ENCODE measurements at regions not wholly inside any gene's neighbourhood (a gene's known extent, or its start where the extent isn't known, plus 50 kb on each side); places are given as distances from the start of the nearest gene placed in this dataset.

- peaks cover 3% of the 10 kb centered on the region for H3F3A ChIP-seq (ENCODE audit: insufficient read depth, low read length, poor library complexity, severe bottlenecking)
- H3K4me3 ChIP-seq (ENCODE audit: low read length): no peak overlapping the region
- no peak overlapping the region for H3K9ac ChIP-seq (ENCODE audit: low read length)
- H3K36me3 ChIP-seq (ENCODE audit: insufficient read depth, low read length): no peaks in the 10 kb centered on the region
- H3K4me2 ChIP-seq (ENCODE audit: low read length): no peak overlapping the region
- H3K27ac ChIP-seq (ENCODE audit: low read length): no peak overlapping the region
- no peaks in the 10 kb centered on the region for H3K9me2 ChIP-seq (ENCODE audit: insufficient read depth, low read length)
- no peaks in the 10 kb centered on the region for H3K9me3 ChIP-seq (ENCODE audit: low read length)
- H3K27me3 ChIP-seq (ENCODE audit: insufficient read depth, low read depth, low read length): no peaks in the 10 kb centered on the region
- no peaks in the 10 kb centered on the region for H4K20me1 ChIP-seq (ENCODE audit: insufficient read depth)
- H3K79me2 ChIP-seq (replicated peaks; ENCODE audit: insufficient read depth, low read length): peaks cover 14% of the 10 kb centered on the region
- no peak overlapping the region for H2AFZ ChIP-seq (ENCODE audit: low read depth, low read length)
- TF ChIP-seq EZH2 (IDR thresholded peaks at IDR 0.05; ENCODE audit: borderline replicate concordance, insufficient read depth, low read length, poor library complexity, severe bottlenecking): no peak
These were observed 260.0 kb downstream of the FAT3 start for GRCh38 chr11:92484570-92484969.

GRCh38 chr11:92489826-92490399, 265.3 kb downstream of the FAT3 start:
- no peak overlapping the region for H3K27ac ChIP-seq (ENCODE audit: low read length)
- H4K20me1 ChIP-seq (ENCODE audit: insufficient read depth): no peaks in the 10 kb centered on the region
- H3K9ac ChIP-seq (ENCODE audit: low read length): no peak overlapping the region
- H3K4me3 ChIP-seq (ENCODE audit: low read length): no peak overlapping the region
- H3K36me3 ChIP-seq (ENCODE audit: insufficient read depth, low read length): no peaks in the 10 kb centered on the region
- H3K79me2 ChIP-seq (replicated peaks; ENCODE audit: insufficient read depth, low read length): peaks cover 14% of the 10 kb centered on the region
- H3K27me3 ChIP-seq (ENCODE audit: insufficient read depth, low read depth, low read length): no peaks in the 10 kb centered on the region
- H3F3A ChIP-seq (ENCODE audit: insufficient read depth, low read length, poor library complexity, severe bottlenecking): peaks cover 3% of the 10 kb centered on the region
- H3K4me2 ChIP-seq (ENCODE audit: low read length): no peak overlapping the region
- H2AFZ ChIP-seq (ENCODE audit: low read depth, low read length): no peak overlapping the region
- H3K9me3 ChIP-seq (ENCODE audit: low read length): no peaks in the 10 kb centered on the region
- no peaks in the 10 kb centered on the region for H3K9me2 ChIP-seq (ENCODE audit: insufficient read depth, low read length)
- TF ChIP-seq EZH2 (IDR thresholded peaks at IDR 0.05; ENCODE audit: borderline replicate concordance, insufficient read depth, low read length, poor library complexity, severe bottlenecking) (no peak), SMC3 (conservative IDR thresholded peaks at IDR 0.05; ENCODE audit: poor library complexity) (no peak), POLR2AphosphoS5 (IDR thresholded peaks at IDR 0.05) (no peak), MXI1 (conservative IDR thresholded peaks at IDR 0.05; ENCODE audit: poor library complexity, severe bottlenecking) (no peak), REST (IDR thresholded peaks at IDR 0.05; ENCODE audit: borderline replicate concordance) (no peak), RAD21 (conservative IDR thresholded peaks at IDR 0.05) (no peak), TAF1 (IDR thresholded peaks at IDR 0.05; ENCODE audit: low read depth) (no peak), EP300 (conservative IDR thresholded peaks at IDR 0.05; ENCODE audit: poor library complexity, severe bottlenecking) (no peak), CTCF (IDR thresholded peaks at IDR 0.05; ENCODE audit: poor library complexity, severe bottlenecking) (no peak)

Data from neural cell (in vitro differentiated cells).